ENCODE measurements at regions not wholly inside any gene's neighbourhood (a gene's known extent, or its start where the extent isn't known, plus 50 kb on each side); places are given as distances from the start of the nearest gene placed in this dataset.

DNA sequence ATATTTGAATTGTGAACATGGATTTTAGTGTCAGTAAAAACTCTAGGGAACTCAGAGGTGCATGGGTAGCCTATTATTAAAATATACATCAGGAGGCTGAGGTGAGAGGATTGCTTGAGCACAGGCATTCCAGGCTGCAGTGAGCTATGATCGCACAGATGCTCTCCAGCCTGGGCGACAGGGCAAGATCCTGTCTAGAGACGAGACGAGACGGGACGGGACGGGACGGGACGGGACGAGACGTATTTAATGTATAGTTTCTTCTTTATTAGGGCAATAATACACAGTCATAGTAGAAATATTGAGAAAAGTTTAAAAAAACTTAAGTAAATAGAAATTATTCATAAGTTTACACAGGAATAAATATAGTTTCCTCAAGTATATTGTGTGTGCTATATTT is 89.3 kb downstream of the DIPK2A start:
- no peak overlapping the region for H3K4me3 ChIP-seq
- no peak for DNase-seq (ENCODE audit: low spot score)
- no peaks in the 10 kb centered on the region for H3K27me3 ChIP-seq (replicated peaks; ENCODE audit: insufficient read depth)
- 98% methylated on average over 11 of the region's 11 CpGs for WGBS
- H3K36me3 ChIP-seq: no peaks in the 10 kb centered on the region
- intact Hi-C loops (cut with DNase I): no loop called here
- H3K27ac ChIP-seq: no peak overlapping the region
- no peaks in the 10 kb centered on the region for H3K4me1 ChIP-seq (replicated peaks)
- TF ChIP-seq POLR2AphosphoS5 (IDR thresholded peaks at IDR 0.05) (no peak), POLR2A (IDR thresholded peaks at IDR 0.05) (no peak)
- TF ChIP-seq, protein P1, sequence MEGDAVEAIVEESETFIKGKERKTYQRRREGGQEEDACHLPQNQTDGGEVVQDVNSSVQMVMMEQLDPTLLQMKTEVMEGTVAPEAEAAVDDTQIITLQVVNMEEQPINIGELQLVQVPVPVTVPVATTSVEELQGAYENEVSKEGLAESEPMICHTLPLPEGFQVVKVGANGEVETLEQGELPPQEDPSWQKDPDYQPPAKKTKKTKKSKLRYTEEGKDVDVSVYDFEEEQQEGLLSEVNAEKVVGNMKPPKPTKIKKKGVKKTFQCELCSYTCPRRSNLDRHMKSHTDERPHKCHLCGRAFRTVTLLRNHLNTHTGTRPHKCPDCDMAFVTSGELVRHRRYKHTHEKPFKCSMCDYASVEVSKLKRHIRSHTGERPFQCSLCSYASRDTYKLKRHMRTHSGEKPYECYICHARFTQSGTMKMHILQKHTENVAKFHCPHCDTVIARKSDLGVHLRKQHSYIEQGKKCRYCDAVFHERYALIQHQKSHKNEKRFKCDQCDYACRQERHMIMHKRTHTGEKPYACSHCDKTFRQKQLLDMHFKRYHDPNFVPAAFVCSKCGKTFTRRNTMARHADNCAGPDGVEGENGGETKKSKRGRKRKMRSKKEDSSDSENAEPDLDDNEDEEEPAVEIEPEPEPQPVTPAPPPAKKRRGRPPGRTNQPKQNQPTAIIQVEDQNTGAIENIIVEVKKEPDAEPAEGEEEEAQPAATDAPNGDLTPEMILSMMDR (IDR thresholded peaks at IDR 0.05): no peak
- no peaks in the 10 kb centered on the region for H3K9me3 ChIP-seq

DNA sequence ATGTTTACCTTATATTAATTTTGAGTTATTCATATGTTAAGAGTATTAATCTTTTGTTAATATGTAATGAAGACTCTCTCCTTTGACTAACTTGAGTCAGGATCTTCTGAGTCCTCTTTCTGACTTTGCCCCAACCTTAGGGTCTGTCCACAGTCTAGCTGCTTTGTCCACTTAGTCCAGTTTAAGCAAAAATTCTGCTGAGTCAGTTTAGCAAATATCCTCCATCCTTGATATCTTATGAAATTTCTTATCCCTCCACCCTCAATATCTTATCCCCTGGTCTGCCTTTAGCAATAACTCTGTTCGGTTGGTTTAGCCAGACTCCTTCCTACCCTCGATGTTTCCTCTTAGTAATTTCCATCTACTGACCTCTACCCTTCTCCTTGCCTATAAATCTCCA is 91.7 kb downstream of the DIPK2A start:
- TF ChIP-seq POLR2AphosphoS5 (IDR thresholded peaks at IDR 0.05) (no peak), POLR2A (IDR thresholded peaks at IDR 0.05) (no peak)
- TF ChIP-seq, protein P1 (IDR thresholded peaks at IDR 0.05): no peak
- no peaks in the 10 kb centered on the region for H3K36me3 ChIP-seq
- H3K27ac ChIP-seq: no peak overlapping the region
- H3K4me3 ChIP-seq: no peak overlapping the region
- no peaks in the 10 kb centered on the region for H3K9me3 ChIP-seq
- WGBS: 58% methylated on average over 2 of the region's 2 CpGs
- intact Hi-C loops (cut with DNase I): no loop called here
- H3K4me1 ChIP-seq (replicated peaks): no peaks in the 10 kb centered on the region
- H3K27me3 ChIP-seq (replicated peaks; ENCODE audit: insufficient read depth): no peaks in the 10 kb centered on the region
- no peak for DNase-seq (ENCODE audit: low spot score)

DNA sequence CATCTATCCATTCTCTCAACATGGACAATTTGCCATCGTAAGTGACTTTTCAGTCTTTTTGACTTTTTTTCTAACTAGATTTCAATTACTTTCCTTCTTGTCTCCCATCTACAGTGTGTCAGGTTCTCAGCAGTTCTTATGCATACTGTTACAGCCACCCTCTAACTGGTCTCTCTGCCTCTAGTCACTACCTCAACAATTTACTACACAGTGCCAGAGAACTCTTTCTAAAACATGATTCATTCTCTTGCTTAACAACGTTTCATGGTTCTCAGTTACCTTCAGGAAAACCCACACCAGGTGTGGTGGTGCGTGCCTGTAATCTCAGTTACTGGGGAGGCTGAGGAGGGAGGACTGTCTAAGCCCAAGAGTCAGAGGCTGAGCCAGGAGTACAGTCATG is 95.4 kb downstream of the DIPK2A start:
- Histone ChIP-seq H3K36me3 (no peaks in the 10 kb centered on the region), H3K4me1 (replicated peaks) (no peaks in the 10 kb centered on the region), H3K27ac (no peak overlapping the region), H3K27me3 (replicated peaks; ENCODE audit: insufficient read depth) (no peaks in the 10 kb centered on the region), H3K9me3 (no peaks in the 10 kb centered on the region), H3K4me3 (no peak overlapping the region)
- intact Hi-C loops (cut with DNase I): no loop called here
- DNase-seq (ENCODE audit: low spot score): no peak
- WGBS: 93% methylated on average over 3 of the region's 3 CpGs
- TF ChIP-seq POLR2A (IDR thresholded peaks at IDR 0.05) (no peak), POLR2AphosphoS5 (IDR thresholded peaks at IDR 0.05) (no peak)
- TF ChIP-seq, protein P1 (IDR thresholded peaks at IDR 0.05): no peak

DNA sequence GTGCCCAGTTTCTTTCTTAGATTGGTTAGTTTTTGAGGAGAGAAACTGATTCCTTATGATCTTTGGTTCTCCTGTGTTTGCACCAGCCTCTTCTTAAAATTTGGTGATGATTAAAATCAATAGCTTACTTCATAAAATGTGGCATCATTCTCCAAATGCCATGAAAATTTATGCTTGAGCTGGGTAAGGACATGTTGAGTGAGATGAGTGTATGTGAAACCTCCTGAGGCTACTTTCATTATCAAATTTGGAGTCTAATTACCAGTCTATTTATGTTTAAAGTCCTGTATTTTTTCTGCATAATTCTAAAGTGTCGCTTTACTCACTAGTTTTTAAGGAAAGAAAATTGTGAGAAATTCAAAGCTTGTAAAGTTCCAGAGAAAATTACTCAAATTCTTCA is 102.1 kb downstream of the DIPK2A start:
- no peak overlapping the region for H3K4me3 ChIP-seq
- TF ChIP-seq, protein P1 (IDR thresholded peaks at IDR 0.05): no peak
- no peak for TF ChIP-seq POLR2AphosphoS5 (IDR thresholded peaks at IDR 0.05)
- no peak for TF ChIP-seq POLR2A (IDR thresholded peaks at IDR 0.05)
- 89% methylated on average over 1 of the region's 1 CpG for WGBS

DNA sequence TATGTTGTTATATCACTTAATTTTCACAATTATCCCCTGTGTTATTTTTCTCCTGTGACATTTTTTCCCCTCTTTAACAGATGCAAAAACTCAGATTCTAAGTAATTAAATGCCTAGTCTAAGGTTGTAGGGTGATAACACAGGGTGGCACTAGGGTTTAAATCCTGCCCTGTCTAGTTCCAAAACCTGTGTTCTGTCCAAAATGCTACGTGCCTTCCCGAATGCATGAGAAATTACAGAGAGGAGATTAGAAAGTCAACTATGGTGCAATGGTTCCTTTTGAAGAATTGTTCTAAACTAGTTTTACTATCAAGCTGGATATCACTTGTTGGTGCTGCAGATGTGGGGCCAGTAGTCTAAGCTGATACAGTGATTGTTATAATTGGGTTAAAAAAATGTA is 108.0 kb downstream of the DIPK2A start:
- Histone ChIP-seq H3K27ac (no peak overlapping the region), H3K4me3 (no peak overlapping the region), H3K36me3 (no peaks in the 10 kb centered on the region), H3K9me3 (no peaks in the 10 kb centered on the region), H3K27me3 (replicated peaks; ENCODE audit: insufficient read depth) (no peaks in the 10 kb centered on the region), H3K4me1 (replicated peaks) (no peaks in the 10 kb centered on the region)
- intact Hi-C loops (cut with DNase I): no loop called here
- 87% methylated on average over 2 of the region's 2 CpGs for WGBS
- TF ChIP-seq, protein P1 (IDR thresholded peaks at IDR 0.05): no peak
- TF ChIP-seq POLR2AphosphoS5 (IDR thresholded peaks at IDR 0.05): no peak
- no peak for TF ChIP-seq POLR2A (IDR thresholded peaks at IDR 0.05)
- no peak for DNase-seq (ENCODE audit: low spot score)

More for the DNA sequence above, 102.1 kb downstream of the DIPK2A start:
- no peaks in the 10 kb centered on the region for H3K9me3 ChIP-seq
- no peaks in the 10 kb centered on the region for H3K27me3 ChIP-seq (replicated peaks; ENCODE audit: insufficient read depth)
- no peaks in the 10 kb centered on the region for H3K4me1 ChIP-seq (replicated peaks)
- no peak for DNase-seq (ENCODE audit: low spot score)
- intact Hi-C loops (cut with DNase I): no loop called here
- no peaks in the 10 kb centered on the region for H3K36me3 ChIP-seq
- H3K27ac ChIP-seq: no peak overlapping the region
